ENCODE measurements at regions not wholly inside any gene's neighbourhood (a gene's known extent, or its start where the extent isn't known, plus 50 kb on each side); places are given as distances from the start of the nearest gene placed in this dataset.

- H3K36me3 ChIP-seq (ENCODE audit: control insufficient read depth, insufficient read depth, low read length): no peaks in the 10 kb centered on the region
- H3K27me3 ChIP-seq (ENCODE audit: control insufficient read depth, insufficient read depth, low read length): no peaks in the 10 kb centered on the region
- TF ChIP-seq CTCF (IDR thresholded peaks at IDR 0.05; ENCODE audit: insufficient read depth, low read length, poor library complexity, severe bottlenecking): no peak
- H3K4me3 ChIP-seq (ENCODE audit: low read depth, low read length): no peak overlapping the region
- no peak for DNase-seq (ENCODE audit: low read depth)
These were observed 142.5 kb upstream of the ROBO1 start for GRCh38 chr3:79910337-79910736.

- no peak overlapping the region for H3K4me3 ChIP-seq (ENCODE audit: low read depth, low read length)
- DNase-seq (ENCODE audit: low read depth): no peak
- H3K36me3 ChIP-seq (ENCODE audit: control insufficient read depth, insufficient read depth, low read length): no peaks in the 10 kb centered on the region
- H3K27me3 ChIP-seq (ENCODE audit: control insufficient read depth, insufficient read depth, low read length): no peaks in the 10 kb centered on the region
- no peak for TF ChIP-seq CTCF (IDR thresholded peaks at IDR 0.05; ENCODE audit: insufficient read depth, low read length, poor library complexity, severe bottlenecking)
These were observed 138.3 kb upstream of the ROBO1 start for GRCh38 chr3:79906106-79906505.

- Histone ChIP-seq H3K27me3 (ENCODE audit: control insufficient read depth, insufficient read depth, low read length) (no peaks in the 10 kb centered on the region), H3K36me3 (ENCODE audit: control insufficient read depth, insufficient read depth, low read length) (no peaks in the 10 kb centered on the region), H3K4me3 (ENCODE audit: low read depth, low read length) (no peak overlapping the region)
- DNase-seq (ENCODE audit: low read depth): no peak
- TF ChIP-seq CTCF (IDR thresholded peaks at IDR 0.05; ENCODE audit: insufficient read depth, low read length, poor library complexity, severe bottlenecking): no peak
These were observed 134.4 kb upstream of the ROBO1 start for GRCh38 chr3:79902151-79902550.

- Histone ChIP-seq H3K36me3 (ENCODE audit: control insufficient read depth, insufficient read depth, low read length) (no peaks in the 10 kb centered on the region), H3K4me3 (ENCODE audit: low read depth, low read length) (no peak overlapping the region), H3K27me3 (ENCODE audit: control insufficient read depth, insufficient read depth, low read length) (no peaks in the 10 kb centered on the region)
- DNase-seq (ENCODE audit: low read depth): no peak
- no peak for TF ChIP-seq CTCF (IDR thresholded peaks at IDR 0.05; ENCODE audit: insufficient read depth, low read length, poor library complexity, severe bottlenecking)
These were observed 131.1 kb upstream of the ROBO1 start for GRCh38 chr3:79898907-79899306.

GRCh38 chr3:79896086-79896485 is 128.3 kb upstream of the ROBO1 start:
- no peak overlapping the region for H3K4me3 ChIP-seq (ENCODE audit: low read depth, low read length)
- no peak for TF ChIP-seq CTCF (IDR thresholded peaks at IDR 0.05; ENCODE audit: insufficient read depth, low read length, poor library complexity, severe bottlenecking)

GRCh38 chr3:79887213-79887612 is 119.4 kb upstream of the ROBO1 start:
- no peaks in the 10 kb centered on the region for H3K36me3 ChIP-seq (ENCODE audit: control insufficient read depth, insufficient read depth, low read length)
- H3K27me3 ChIP-seq (ENCODE audit: control insufficient read depth, insufficient read depth, low read length): no peaks in the 10 kb centered on the region
- no peak for DNase-seq (ENCODE audit: low read depth)
- TF ChIP-seq CTCF (IDR thresholded peaks at IDR 0.05; ENCODE audit: insufficient read depth, low read length, poor library complexity, severe bottlenecking): no peak
- no peak overlapping the region for H3K4me3 ChIP-seq (ENCODE audit: low read depth, low read length)

More at GRCh38 chr3:79896086-79896485, 128.3 kb upstream of the ROBO1 start:
- no peaks in the 10 kb centered on the region for H3K36me3 ChIP-seq (ENCODE audit: control insufficient read depth, insufficient read depth, low read length)
- DNase-seq (ENCODE audit: low read depth): no peak
- H3K27me3 ChIP-seq (ENCODE audit: control insufficient read depth, insufficient read depth, low read length): no peaks in the 10 kb centered on the region

Measured in kidney epithelial cell (primary cell).